ENCODE measurements at regions not wholly inside any gene's neighbourhood (a gene's known extent, or its start where the extent isn't known, plus 50 kb on each side); places are given as distances from the start of the nearest gene placed in this dataset.

GRCh38 chr13:79051472-79051871, 354.6 kb downstream of the RBM26 start:
- Histone ChIP-seq H2BK15ac (replicated peaks; ENCODE audit: low read depth) (no peak overlapping the region), H2BK5ac (ENCODE audit: low read length) (no peak overlapping the region), H3K4me2 (ENCODE audit: low read length) (no peak overlapping the region), H3K4me1 (ENCODE audit: control insufficient read depth, low read depth, low read length) (no peaks in the 10 kb centered on the region), H3K4ac (ENCODE audit: low read depth, low read length) (no peak overlapping the region), H3K9ac (ENCODE audit: low read length) (no peak overlapping the region), H3K56ac (ENCODE audit: low read length) (no peak overlapping the region), H4K5ac (ENCODE audit: low read length) (no peak overlapping the region), H3K79me2 (ENCODE audit: control insufficient read depth, insufficient read depth, low read length) (no peaks in the 10 kb centered on the region), H3K18ac (ENCODE audit: low read length) (no peak overlapping the region), H2BK120ac (ENCODE audit: low read depth, low read length) (no peak overlapping the region), H2AK5ac (ENCODE audit: low read length) (no peak overlapping the region), H3K27me3 (ENCODE audit: insufficient read depth, low read length, poor library complexity) (no peaks in the 10 kb centered on the region), H3K23ac (ENCODE audit: low read length) (no peak overlapping the region), H3K4me3 (ENCODE audit: low read length) (no peak overlapping the region), H3K79me1 (ENCODE audit: low read length) (no peaks in the 10 kb centered on the region), H3K27ac (ENCODE audit: low read depth, low read length) (no peak overlapping the region), H4K8ac (ENCODE audit: low read depth, low read length) (no peak overlapping the region), H3K36me3 (ENCODE audit: control insufficient read depth, insufficient read depth, low read length) (no peaks in the 10 kb centered on the region)
- WGBS (ENCODE audit: extremely low coverage, insufficient coverage, low lambda C conversion rate): no CpG with 5 or more reads among the region's 1 CpG
- DNase-seq: no peak

GRCh38 chr13:79044415-79044814, 361.6 kb downstream of the RBM26 start:
- H3K4me3 ChIP-seq (ENCODE audit: low read length): no peak overlapping the region
- no peak overlapping the region for H2AK5ac ChIP-seq (ENCODE audit: low read length)
- H4K8ac ChIP-seq (ENCODE audit: low read depth, low read length): no peak overlapping the region
- H3K79me1 ChIP-seq (ENCODE audit: low read length): no peaks in the 10 kb centered on the region
- WGBS (ENCODE audit: extremely low coverage, insufficient coverage, low lambda C conversion rate): no CpG with 5 or more reads among the region's 3 CpGs
- H3K18ac ChIP-seq (ENCODE audit: low read length): no peak overlapping the region
- no peaks in the 10 kb centered on the region for H3K27me3 ChIP-seq (ENCODE audit: insufficient read depth, low read length, poor library complexity)
- H3K27ac ChIP-seq (ENCODE audit: low read depth, low read length): no peak overlapping the region
- no peak overlapping the region for H2BK5ac ChIP-seq (ENCODE audit: low read length)
- no peak overlapping the region for H3K9ac ChIP-seq (ENCODE audit: low read length)
- no peaks in the 10 kb centered on the region for H3K4me1 ChIP-seq (ENCODE audit: control insufficient read depth, low read depth, low read length)
- no peak overlapping the region for H3K4ac ChIP-seq (ENCODE audit: low read depth, low read length)
- H3K4me2 ChIP-seq (ENCODE audit: low read length): no peak overlapping the region
- no peak overlapping the region for H2BK120ac ChIP-seq (ENCODE audit: low read depth, low read length)
- no peak overlapping the region for H3K23ac ChIP-seq (ENCODE audit: low read length)
- no peak for DNase-seq
- H2BK15ac ChIP-seq (replicated peaks; ENCODE audit: low read depth): no peak overlapping the region
- no peak overlapping the region for H3K56ac ChIP-seq (ENCODE audit: low read length)
- H4K5ac ChIP-seq (ENCODE audit: low read length): no peak overlapping the region
- H3K79me2 ChIP-seq (ENCODE audit: control insufficient read depth, insufficient read depth, low read length): no peaks in the 10 kb centered on the region
- H3K36me3 ChIP-seq (ENCODE audit: control insufficient read depth, insufficient read depth, low read length): no peaks in the 10 kb centered on the region

- Histone ChIP-seq H3K4me3 (ENCODE audit: low read length) (no peak overlapping the region), H2BK120ac (ENCODE audit: low read depth, low read length) (no peak overlapping the region), H3K79me1 (ENCODE audit: low read length) (no peaks in the 10 kb centered on the region), H3K27me3 (ENCODE audit: insufficient read depth, low read length, poor library complexity) (no peaks in the 10 kb centered on the region), H3K9ac (ENCODE audit: low read length) (no peak overlapping the region), H3K79me2 (ENCODE audit: control insufficient read depth, insufficient read depth, low read length) (no peaks in the 10 kb centered on the region), H3K56ac (ENCODE audit: low read length) (no peak overlapping the region), H4K8ac (ENCODE audit: low read depth, low read length) (no peak overlapping the region), H2BK15ac (replicated peaks; ENCODE audit: low read depth) (no peak overlapping the region), H3K27ac (ENCODE audit: low read depth, low read length) (no peak overlapping the region), H3K18ac (ENCODE audit: low read length) (no peak overlapping the region), H3K36me3 (ENCODE audit: control insufficient read depth, insufficient read depth, low read length) (no peaks in the 10 kb centered on the region), H3K4me1 (ENCODE audit: control insufficient read depth, low read depth, low read length) (no peaks in the 10 kb centered on the region), H4K5ac (ENCODE audit: low read length) (no peak overlapping the region), H3K4ac (ENCODE audit: low read depth, low read length) (no peak overlapping the region), H2BK5ac (ENCODE audit: low read length) (no peak overlapping the region), H2AK5ac (ENCODE audit: low read length) (no peak overlapping the region), H3K23ac (ENCODE audit: low read length) (no peak overlapping the region), H3K4me2 (ENCODE audit: low read length) (no peak overlapping the region)
- DNase-seq: no peak
- no CpG with 5 or more reads among the region's 4 CpGs for WGBS (ENCODE audit: extremely low coverage, insufficient coverage, low lambda C conversion rate)
Measured at GRCh38 chr13:79043208-79043607, 362.8 kb downstream of the RBM26 start.

- H3K36me3 ChIP-seq (ENCODE audit: control insufficient read depth, insufficient read depth, low read length): no peaks in the 10 kb centered on the region
- H3K4me1 ChIP-seq (ENCODE audit: control insufficient read depth, low read depth, low read length): no peaks in the 10 kb centered on the region
- H2BK120ac ChIP-seq (ENCODE audit: low read depth, low read length): no peak overlapping the region
- no peak overlapping the region for H2BK15ac ChIP-seq (replicated peaks; ENCODE audit: low read depth)
- H3K9ac ChIP-seq (ENCODE audit: low read length): no peak overlapping the region
- DNase-seq: no peak
- H2AK5ac ChIP-seq (ENCODE audit: low read length): no peak overlapping the region
- WGBS (ENCODE audit: extremely low coverage, insufficient coverage, low lambda C conversion rate): no CpG with 5 or more reads among the region's 1 CpG
- H3K23ac ChIP-seq (ENCODE audit: low read length): no peak overlapping the region
- no peaks in the 10 kb centered on the region for H3K79me2 ChIP-seq (ENCODE audit: control insufficient read depth, insufficient read depth, low read length)
- no peak overlapping the region for H4K8ac ChIP-seq (ENCODE audit: low read depth, low read length)
- no peak overlapping the region for H2BK5ac ChIP-seq (ENCODE audit: low read length)
- H3K79me1 ChIP-seq (ENCODE audit: low read length): no peaks in the 10 kb centered on the region
- no peak overlapping the region for H3K4me3 ChIP-seq (ENCODE audit: low read length)
- no peak overlapping the region for H3K27ac ChIP-seq (ENCODE audit: low read depth, low read length)
- no peaks in the 10 kb centered on the region for H3K27me3 ChIP-seq (ENCODE audit: insufficient read depth, low read length, poor library complexity)
- H3K4me2 ChIP-seq (ENCODE audit: low read length): no peak overlapping the region
- no peak overlapping the region for H3K18ac ChIP-seq (ENCODE audit: low read length)
- no peak overlapping the region for H4K5ac ChIP-seq (ENCODE audit: low read length)
- no peak overlapping the region for H3K56ac ChIP-seq (ENCODE audit: low read length)
- no peak overlapping the region for H3K4ac ChIP-seq (ENCODE audit: low read depth, low read length)
Measured at GRCh38 chr13:79037197-79037596, 368.9 kb downstream of the RBM26 start.

- H3K4me2 ChIP-seq (ENCODE audit: low read length): no peak overlapping the region
- no peak overlapping the region for H4K5ac ChIP-seq (ENCODE audit: low read length)
- no peak overlapping the region for H4K8ac ChIP-seq (ENCODE audit: low read depth, low read length)
- no peak for DNase-seq
- H3K23ac ChIP-seq (ENCODE audit: low read length): no peak overlapping the region
- H3K18ac ChIP-seq (ENCODE audit: low read length): no peak overlapping the region
- H3K9ac ChIP-seq (ENCODE audit: low read length): no peak overlapping the region
- H2AK5ac ChIP-seq (ENCODE audit: low read length): no peak overlapping the region
- no peaks in the 10 kb centered on the region for H3K79me1 ChIP-seq (ENCODE audit: low read length)
- no CpG with 5 or more reads among the region's 7 CpGs for WGBS (ENCODE audit: extremely low coverage, insufficient coverage, low lambda C conversion rate)
- H3K27me3 ChIP-seq (ENCODE audit: insufficient read depth, low read length, poor library complexity): no peaks in the 10 kb centered on the region
- H3K79me2 ChIP-seq (ENCODE audit: control insufficient read depth, insufficient read depth, low read length): no peaks in the 10 kb centered on the region
- H3K36me3 ChIP-seq (ENCODE audit: control insufficient read depth, insufficient read depth, low read length): no peaks in the 10 kb centered on the region
- H3K56ac ChIP-seq (ENCODE audit: low read length): no peak overlapping the region
- H3K4me1 ChIP-seq (ENCODE audit: control insufficient read depth, low read depth, low read length): no peaks in the 10 kb centered on the region
- H2BK5ac ChIP-seq (ENCODE audit: low read length): no peak overlapping the region
- H3K27ac ChIP-seq (ENCODE audit: low read depth, low read length): no peak overlapping the region
- H2BK15ac ChIP-seq (replicated peaks; ENCODE audit: low read depth): no peak overlapping the region
- no peak overlapping the region for H3K4me3 ChIP-seq (ENCODE audit: low read length)
- H2BK120ac ChIP-seq (ENCODE audit: low read depth, low read length): no peak overlapping the region
- no peak overlapping the region for H3K4ac ChIP-seq (ENCODE audit: low read depth, low read length)
Measured at GRCh38 chr13:79034341-79034740, 371.7 kb downstream of the RBM26 start.

GRCh38 chr13:79030513-79030912, 371.6 kb upstream of the OBI1 start:
- DNase-seq: no peak

More at GRCh38 chr13:79030513-79030912, 371.6 kb upstream of the OBI1 start:
- H3K4me2 ChIP-seq (ENCODE audit: low read length): no peak overlapping the region
- H4K8ac ChIP-seq (ENCODE audit: low read depth, low read length): no peak overlapping the region
- no CpG with 5 or more reads among the region's 2 CpGs for WGBS (ENCODE audit: extremely low coverage, insufficient coverage, low lambda C conversion rate)
- H3K18ac ChIP-seq (ENCODE audit: low read length): no peak overlapping the region
- H2AK5ac ChIP-seq (ENCODE audit: low read length): no peak overlapping the region
- no peaks in the 10 kb centered on the region for H3K27me3 ChIP-seq (ENCODE audit: insufficient read depth, low read length, poor library complexity)
- H3K4ac ChIP-seq (ENCODE audit: low read depth, low read length): no peak overlapping the region
- no peak overlapping the region for H3K23ac ChIP-seq (ENCODE audit: low read length)
- H3K36me3 ChIP-seq (ENCODE audit: control insufficient read depth, insufficient read depth, low read length): no peaks in the 10 kb centered on the region
- no peak overlapping the region for H3K9ac ChIP-seq (ENCODE audit: low read length)
- H3K56ac ChIP-seq (ENCODE audit: low read length): no peak overlapping the region
- no peaks in the 10 kb centered on the region for H3K79me2 ChIP-seq (ENCODE audit: control insufficient read depth, insufficient read depth, low read length)
- no peak overlapping the region for H2BK5ac ChIP-seq (ENCODE audit: low read length)
- H3K4me3 ChIP-seq (ENCODE audit: low read length): no peak overlapping the region
- H2BK120ac ChIP-seq (ENCODE audit: low read depth, low read length): no peak overlapping the region
- no peaks in the 10 kb centered on the region for H3K4me1 ChIP-seq (ENCODE audit: control insufficient read depth, low read depth, low read length)
- no peak overlapping the region for H4K5ac ChIP-seq (ENCODE audit: low read length)
- no peaks in the 10 kb centered on the region for H3K79me1 ChIP-seq (ENCODE audit: low read length)
- no peak overlapping the region for H3K27ac ChIP-seq (ENCODE audit: low read depth, low read length)
- no peak overlapping the region for H2BK15ac ChIP-seq (replicated peaks; ENCODE audit: low read depth)
